IMR-90 (cell line): ENCODE measurements at regions not wholly inside any gene's neighbourhood (a gene's known extent, or its start where the extent isn't known, plus 50 kb on each side); places are given as distances from the start of the nearest gene placed in this dataset.

ENCODE experiments used
- ATAC-seq: fragments of 200-7000 bp; cut with Tn5 transposase; 2 replicates; pipeline ENCODE4 v1.9.1; 2020; ENCODE audit warnings: low read depth, mild to moderate bottlenecking, moderate library complexity
- BruUV-seq: library from RNA; stranded (reverse); fragments of 400-500 nt; replicated peaks from 2 replicates; lab custom pipeline; 2021; lab: Mats Ljungman, UMichigan
- CTCF ChIA-PET: fragments of 300-600 bp; formaldehyde crosslinking; extraction: SDS; loops from one replicate; lab custom pipeline; 2021; ENCODE audit warnings: antibody characterized with exemption; lab: Yijun Ruan, JAX
- POLR2A ChIA-PET: fragments of 300-600 bp; sonication (Branson Sonifier 250); formaldehyde crosslinking; loops from one replicate; lab custom pipeline; 2022; ENCODE audit warnings: antibody characterized with exemption; ENCODE audit not compliant: unreplicated experiment; lab: Charles Lee
- DNase-seq: peaks from one replicate; pipeline ENCODE4 v3.0.0; 2013
- H2AFZ ChIP-seq: replicated peaks from 2 replicates; pipeline ENCODE3; 2013; ENCODE audit warnings: low read length, mild to moderate bottlenecking; ENCODE audit not compliant: poor library complexity
- H2AK5ac ChIP-seq: 2 replicates; pipeline ENCODE4 v1.6.1; 2013; ENCODE audit warnings: low read depth, low read length, inconsistent platforms
- H2AK9ac ChIP-seq: replicated peaks from 2 replicates; pipeline ENCODE3; 2013; ENCODE audit warnings: mild to moderate bottlenecking, low read depth, low read length, moderate library complexity; ENCODE audit not compliant: poor library complexity
- H2BK120ac ChIP-seq: 2 replicates; pipeline ENCODE4 v1.6.1; 2013; ENCODE audit warnings: low read depth, low read length, inconsistent platforms
- H2BK15ac ChIP-seq: 3 replicates; pipeline ENCODE4 v1.6.1; 2013; ENCODE audit warnings: low read depth, low read length, inconsistent platforms
- H2BK20ac ChIP-seq: 2 replicates; pipeline ENCODE4 v1.6.1; 2013; ENCODE audit warnings: low read depth, mild to moderate bottlenecking, inconsistent platforms, low read length, moderate library complexity
- H2BK5ac ChIP-seq: 2 replicates; pipeline ENCODE4 v1.6.1; 2013; ENCODE audit warnings: mild to moderate bottlenecking, low read depth, low read length, inconsistent platforms; ENCODE audit not compliant: poor library complexity, severe bottlenecking
- H3K14ac ChIP-seq: replicated peaks from 2 replicates; pipeline ENCODE4 v1.6.1; 2013; ENCODE audit warnings: low read depth, low read length, inconsistent platforms
- H3K18ac ChIP-seq: 2 replicates; pipeline ENCODE4 v1.6.1; 2013; ENCODE audit warnings: low read depth, low read length, control low read depth
- H3K23ac ChIP-seq: 2 replicates; pipeline ENCODE4 v1.6.1; 2013; ENCODE audit warnings: low read depth, low read length, inconsistent platforms
- H3K27ac ChIP-seq: 2 replicates; pipeline ENCODE4 v1.5.1; 2013; ENCODE audit warnings: mild to moderate bottlenecking, control low read depth, low read length; ENCODE audit not compliant: insufficient read depth
- H3K27me3 ChIP-seq: 2 replicates; pipeline ENCODE4 v1.6.1; 2013; ENCODE audit warnings: low read length; ENCODE audit not compliant: control insufficient read depth, insufficient read depth
- H3K36me3 ChIP-seq: 2 replicates; pipeline ENCODE4 v1.6.1; 2013; ENCODE audit warnings: low read length, mixed read lengths; ENCODE audit not compliant: control insufficient read depth, insufficient read depth
- H3K4ac ChIP-seq: 2 replicates; pipeline ENCODE4 v1.6.1; 2013; ENCODE audit warnings: low read depth, low read length, inconsistent platforms
- H3K4me1 ChIP-seq: 2 replicates; pipeline ENCODE4 v1.6.1; 2013; ENCODE audit warnings: low read length, mixed read lengths; ENCODE audit not compliant: control insufficient read depth, insufficient read depth
- H3K4me2 ChIP-seq: 2 replicates; pipeline ENCODE4 v1.6.1; 2013; ENCODE audit warnings: low read depth, mild to moderate bottlenecking, control low read depth, low read length, moderate library complexity
- H3K4me3 ChIP-seq: 2 replicates; pipeline ENCODE4 v1.5.1; 2013; ENCODE audit warnings: low read depth, mild to moderate bottlenecking, control low read depth, low read length, moderate library complexity; ENCODE audit not compliant: insufficient read depth
- H3K56ac ChIP-seq: 2 replicates; pipeline ENCODE4 v1.6.1; 2013; ENCODE audit warnings: low read length, inconsistent platforms; ENCODE audit not compliant: insufficient read depth; ENCODE audit errors: extremely low read depth
- H3K79me1 ChIP-seq, 2 experiments: 2 replicates each; pipeline ENCODE4 v1.6.1; 2013; ENCODE audit warnings: low read length in 2 of 2, inconsistent platforms in 1 of 2, low read depth in 1 of 2
- H3K9ac ChIP-seq: 2 replicates; pipeline ENCODE4 v1.6.1; 2013; ENCODE audit warnings: low read depth, low read length, control low read depth
- H3K9me1 ChIP-seq: 2 replicates; pipeline ENCODE4 v1.6.1; 2013; ENCODE audit warnings: low read length, inconsistent platforms; ENCODE audit not compliant: insufficient read depth
- H3K9me3 ChIP-seq: 2 replicates; pipeline ENCODE4 v1.6.1; 2013; ENCODE audit warnings: low read length; ENCODE audit not compliant: control insufficient read depth, insufficient read depth
- H4K20me1 ChIP-seq: 2 replicates; pipeline ENCODE4 v1.6.1; 2013; ENCODE audit warnings: low read length, inconsistent platforms; ENCODE audit not compliant: insufficient read depth
- H4K5ac ChIP-seq: 2 replicates; pipeline ENCODE4 v1.6.1; 2013; ENCODE audit warnings: mild to moderate bottlenecking, low read depth, low read length, control low read depth
- H4K8ac ChIP-seq, 2 experiments: 2 replicates each; pipeline ENCODE4 v1.6.1; 2013; ENCODE audit warnings: low read depth in 2 of 2, low read length in 2 of 2, control low read depth in 1 of 2, inconsistent platforms in 1 of 2
- H4K91ac ChIP-seq: 2 replicates; pipeline ENCODE4 v1.6.1; 2013; ENCODE audit warnings: low read depth, low read length, inconsistent platforms; ENCODE audit not compliant: insufficient read depth
- BHLHE40 ChIP-seq: fragments of 150-350 bp; IDR thresholded peaks from 2 replicates; pipeline ENCODE4 v1.6.1; 2016; ENCODE audit warnings: mild to moderate bottlenecking, low read depth, low read length
- CEBPB ChIP-seq: IDR thresholded peaks from 2 replicates; pipeline ENCODE4 v1.6.1; 2012; ENCODE audit warnings: low read depth, low read length, improper control_type of control experiment
- CHD1 ChIP-seq: IDR thresholded peaks from 2 replicates; pipeline ENCODE4 v1.6.1; 2012; ENCODE audit warnings: low read depth, low read length, improper control_type of control experiment
- FOS ChIP-seq: fragments of 150-350 bp; IDR thresholded peaks from 2 replicates; pipeline ENCODE4 v1.6.1; 2016; ENCODE audit warnings: low read depth, low read length
- MAFK ChIP-seq: IDR thresholded peaks from 2 replicates; pipeline ENCODE4 v1.6.1; 2012; ENCODE audit warnings: low read depth, low read length, improper control_type of control experiment
- MAZ ChIP-seq: IDR thresholded peaks from 2 replicates; pipeline ENCODE4 v1.6.1; 2012; ENCODE audit warnings: low read depth, mild to moderate bottlenecking, low read length, improper control_type of control experiment, moderate library complexity, borderline replicate concordance
- MXI1 ChIP-seq: IDR thresholded peaks from 2 replicates; pipeline ENCODE4 v1.6.1; 2012; ENCODE audit warnings: low read depth, mild to moderate bottlenecking, low read length, moderate library complexity, borderline replicate concordance
- NFE2L2 ChIP-seq: fragments of 150-350 bp; IDR thresholded peaks from 2 replicates; pipeline ENCODE4 v1.6.1; 2016; ENCODE audit warnings: low read depth, mild to moderate bottlenecking, low read length
- POLR2A ChIP-seq: IDR thresholded peaks from 2 replicates; pipeline ENCODE4 v1.6.1; 2012; ENCODE audit warnings: mild to moderate bottlenecking, low read depth, low read length
- RAD21 ChIP-seq: IDR thresholded peaks from 2 replicates; pipeline ENCODE4 v1.6.1; 2012; ENCODE audit warnings: low read length, improper control_type of control experiment
- RCOR1 ChIP-seq: IDR thresholded peaks from 2 replicates; pipeline ENCODE4 v1.6.1; 2012; ENCODE audit warnings: mild to moderate bottlenecking, low read length, improper control_type of control experiment; ENCODE audit not compliant: insufficient replicate concordance
- RFX5 ChIP-seq: IDR thresholded peaks from 2 replicates; pipeline ENCODE4 v1.8.0; 2012; ENCODE audit warnings: low read depth, mild to moderate bottlenecking, low read length, moderate library complexity
- SMC3 ChIP-seq: fragments of 150-350 bp; IDR thresholded peaks from 2 replicates; pipeline ENCODE4 v1.6.1; 2016; ENCODE audit warnings: low read depth, mild to moderate bottlenecking, antibody characterized with exemption, low read length, moderate library complexity
- WGBS, 2 experiments: methylation state at CpG; one replicate each; pipeline versions ENCODE4 v1.1.5 to v1.1.7; 2013; ENCODE audit warnings: missing lambda C conversion rate in 2 of 2; ENCODE audit not compliant: insufficient read length in 1 of 2; ENCODE audit errors: extremely low coverage in 2 of 2; 5-methylcytosine and 5-hydroxymethylcytosine counted together
- dilution Hi-C: fragments of 300-500 bp; cut with HindIII; formaldehyde crosslinking; loops from one replicate; pipeline ENCODE4 v1.14.3; 2018; ENCODE audit warnings: low sequenced_read_pairs; ENCODE audit not compliant: unreplicated experiment
- in situ Hi-C: fragments of 300-500 bp; cut with MboI; formaldehyde crosslinking; loops from 3 replicates; pipeline ENCODE4 v1.14.3; 2019; ENCODE audit warnings: low sequenced_read_pairs, inconsistent platforms, mixed read lengths
- intact Hi-C: fragments of 100-400 bp; cut with micrococcal nuclease; formaldehyde crosslinking; loops from 2 replicates; pipeline ENCODE4 v1.10.0; 2022
- TF ChIP-seq, protein P1 (sequence below): fragments of 150-350 bp; IDR thresholded peaks from 2 replicates; pipeline ENCODE4 v1.6.1; 2016; ENCODE audit warnings: low read depth, mild to moderate bottlenecking, low read length, moderate library complexity, borderline replicate concordance
- TF ChIP-seq, protein P2 (sequence below): fragments of 150-350 bp; IDR thresholded peaks from 2 replicates; pipeline ENCODE4 v1.6.1; 2017; ENCODE audit warnings: mild to moderate bottlenecking, antibody characterized with exemption, low read length, low read depth
- TF ChIP-seq, protein P3 (sequence below): conservative IDR thresholded peaks from 2 replicates; pipeline ENCODE4 v1.5.1; 2012; ENCODE audit warnings: mild to moderate bottlenecking, low read depth, low read length, improper control_type of control experiment

DNA sequence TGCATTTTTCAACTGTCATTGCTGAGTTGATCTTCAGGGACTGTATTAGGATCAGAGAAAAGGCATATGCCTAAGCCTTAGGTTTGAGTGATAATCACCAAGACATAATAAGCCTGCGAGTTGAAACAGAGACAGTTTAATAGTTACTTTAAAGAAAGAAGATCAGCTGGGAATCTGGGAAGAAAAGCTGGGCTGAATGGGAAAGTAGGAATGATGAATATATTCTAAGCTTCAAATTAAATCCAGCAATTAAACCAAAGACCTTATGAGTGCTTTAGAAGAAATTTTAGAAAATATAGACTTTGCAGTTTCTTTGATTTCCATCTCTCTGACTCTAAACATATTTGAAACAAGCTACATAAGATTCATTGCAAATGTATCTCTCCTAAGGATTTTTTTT lies 222.3 kb downstream of the ENC1 start:
- no peaks in the 10 kb centered on the region for H3K9me1 ChIP-seq
- H3K4ac ChIP-seq = no peak overlapping the region
- no peak for TF ChIP-seq POLR2A
- no peak for TF ChIP-seq CHD1
- TF ChIP-seq FOS = no peak
- TF ChIP-seq BHLHE40 = no peak
- TF ChIP-seq, protein P1, sequence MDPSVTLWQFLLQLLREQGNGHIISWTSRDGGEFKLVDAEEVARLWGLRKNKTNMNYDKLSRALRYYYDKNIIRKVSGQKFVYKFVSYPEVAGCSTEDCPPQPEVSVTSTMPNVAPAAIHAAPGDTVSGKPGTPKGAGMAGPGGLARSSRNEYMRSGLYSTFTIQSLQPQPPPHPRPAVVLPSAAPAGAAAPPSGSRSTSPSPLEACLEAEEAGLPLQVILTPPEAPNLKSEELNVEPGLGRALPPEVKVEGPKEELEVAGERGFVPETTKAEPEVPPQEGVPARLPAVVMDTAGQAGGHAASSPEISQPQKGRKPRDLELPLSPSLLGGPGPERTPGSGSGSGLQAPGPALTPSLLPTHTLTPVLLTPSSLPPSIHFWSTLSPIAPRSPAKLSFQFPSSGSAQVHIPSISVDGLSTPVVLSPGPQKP = no peak
- TF ChIP-seq CEBPB = no peak
- TF ChIP-seq RFX5 = no peak
- no peak for TF ChIP-seq MAFK
- TF ChIP-seq MAZ = no peak
- TF ChIP-seq, protein P2, sequence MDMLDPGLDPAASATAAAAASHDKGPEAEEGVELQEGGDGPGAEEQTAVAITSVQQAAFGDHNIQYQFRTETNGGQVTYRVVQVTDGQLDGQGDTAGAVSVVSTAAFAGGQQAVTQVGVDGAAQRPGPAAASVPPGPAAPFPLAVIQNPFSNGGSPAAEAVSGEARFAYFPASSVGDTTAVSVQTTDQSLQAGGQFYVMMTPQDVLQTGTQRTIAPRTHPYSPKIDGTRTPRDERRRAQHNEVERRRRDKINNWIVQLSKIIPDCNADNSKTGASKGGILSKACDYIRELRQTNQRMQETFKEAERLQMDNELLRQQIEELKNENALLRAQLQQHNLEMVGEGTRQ = no peak
- no peak for TF ChIP-seq SMC3
- no peak for TF ChIP-seq RAD21
- no peak for TF ChIP-seq NFE2L2
- TF ChIP-seq RCOR1 = no peak
- no peak for TF ChIP-seq MXI1
- TF ChIP-seq, protein P3, sequence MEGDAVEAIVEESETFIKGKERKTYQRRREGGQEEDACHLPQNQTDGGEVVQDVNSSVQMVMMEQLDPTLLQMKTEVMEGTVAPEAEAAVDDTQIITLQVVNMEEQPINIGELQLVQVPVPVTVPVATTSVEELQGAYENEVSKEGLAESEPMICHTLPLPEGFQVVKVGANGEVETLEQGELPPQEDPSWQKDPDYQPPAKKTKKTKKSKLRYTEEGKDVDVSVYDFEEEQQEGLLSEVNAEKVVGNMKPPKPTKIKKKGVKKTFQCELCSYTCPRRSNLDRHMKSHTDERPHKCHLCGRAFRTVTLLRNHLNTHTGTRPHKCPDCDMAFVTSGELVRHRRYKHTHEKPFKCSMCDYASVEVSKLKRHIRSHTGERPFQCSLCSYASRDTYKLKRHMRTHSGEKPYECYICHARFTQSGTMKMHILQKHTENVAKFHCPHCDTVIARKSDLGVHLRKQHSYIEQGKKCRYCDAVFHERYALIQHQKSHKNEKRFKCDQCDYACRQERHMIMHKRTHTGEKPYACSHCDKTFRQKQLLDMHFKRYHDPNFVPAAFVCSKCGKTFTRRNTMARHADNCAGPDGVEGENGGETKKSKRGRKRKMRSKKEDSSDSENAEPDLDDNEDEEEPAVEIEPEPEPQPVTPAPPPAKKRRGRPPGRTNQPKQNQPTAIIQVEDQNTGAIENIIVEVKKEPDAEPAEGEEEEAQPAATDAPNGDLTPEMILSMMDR = no peak
- no peak overlapping the region for H2BK120ac ChIP-seq
- in situ Hi-C loops (no loop called here), dilution Hi-C loops (no loop called here), intact Hi-C loops (no loop called here)
- H2AFZ ChIP-seq = no peak overlapping the region
- H4K5ac ChIP-seq = no peak overlapping the region
- H3K4me3 ChIP-seq = no peak overlapping the region
- H3K9ac ChIP-seq = no peak overlapping the region
- no peak overlapping the region for H3K56ac ChIP-seq
- H3K4me1 ChIP-seq = no peaks in the 10 kb centered on the region
- no peak overlapping the region for H2BK20ac ChIP-seq
- H3K27ac ChIP-seq = no peak overlapping the region
- no peak overlapping the region for H3K18ac ChIP-seq
- DNase-seq (no peak), ATAC-seq (no peak)
- CTCF ChIA-PET = no interaction called here
- no peak overlapping the region for H2BK15ac ChIP-seq
- peaks cover 16% of the 10 kb centered on the region for H3K27me3 ChIP-seq
- no peaks in the 10 kb centered on the region for H3K9me3 ChIP-seq
- H3K4me2 ChIP-seq = no peak overlapping the region
- H2AK9ac ChIP-seq = no peak overlapping the region
- no peak overlapping the region for H3K23ac ChIP-seq
- no peaks in the 10 kb centered on the region for H3K36me3 ChIP-seq
- no peak overlapping the region for H4K91ac ChIP-seq
- H2BK5ac ChIP-seq = no peak overlapping the region
- no peaks in the 10 kb centered on the region for H4K20me1 ChIP-seq
- no peak overlapping the region for H4K8ac ChIP-seq
- no TSS peak for BruUV-seq
- no peaks in the 10 kb centered on the region for H3K79me1 ChIP-seq
- WGBS, 2 experiments = no CpG with 5 or more reads among the region's 1 CpG
- no peak overlapping the region for H2AK5ac ChIP-seq
- no peak overlapping the region for H3K14ac ChIP-seq
- POLR2A ChIA-PET = no interaction called here
